A549 (cell line): ENCODE measurements at regions not wholly inside any gene's neighbourhood (a gene's known extent, or its start where the extent isn't known, plus 50 kb on each side); places are given as distances from the start of the nearest gene placed in this dataset.

Source experiments
- CTCF ChIP-seq: fragments of >200 bp; sonication (Bioruptor Twin); formaldehyde crosslinking; IDR thresholded peaks from 3 replicates; pipeline ENCODE4 v1.5.1; 2016
- EHMT2 ChIP-seq: fragments of 200-600 bp; sonication (generic); IDR thresholded peaks from 2 replicates; pipeline ENCODE4 v1.6.1; 2016; ENCODE audit warnings: antibody characterized with exemption, low read depth, mild to moderate bottlenecking, moderate library complexity
- HOXA7 ChIP-seq: fragments of 250-450 bp; sonication (Bioruptor Pico); IDR thresholded peaks from 2 replicates; pipeline ENCODE4 v1.5.0; 2020; ENCODE audit warnings: mild to moderate bottlenecking, moderate library complexity
- POLR2A ChIP-seq: IDR thresholded peaks from 2 replicates; pipeline ENCODE4 v1.6.1; 2012; ENCODE audit warnings: mild to moderate bottlenecking, low read length
- USF2 ChIP-seq: fragments of 450-650 bp; IDR thresholded peaks from 2 replicates; pipeline ENCODE4 v1.6.1; 2014; ENCODE audit warnings: antibody characterized with exemption

- TF ChIP-seq USF2 (no peak), CTCF (no peak), HOXA7 (CRISPR knock-in tag) (no peak), EHMT2 (no peak), POLR2A (no peak)
Observed at GRCh38 chr22:49077036-49077393, 750.7 kb downstream of the BRD1 start.
